GM20431 (cell line): ENCODE measurements at regions not wholly inside any gene's neighbourhood (a gene's known extent, or its start where the extent isn't known, plus 50 kb on each side); places are given as distances from the start of the nearest gene placed in this dataset.
"Not testable (repeated sequence)": the region's sequence is repeated elsewhere in the genome, so short reads cannot be mapped to it uniquely, and the experiment has no call there.

ENCODE experiments used
- in situ Hi-C: fragments of 300-500 bp; cut with MseI, MboI; formaldehyde crosslinking; loops from one replicate; pipeline ENCODE4 v1.15.0; 2020; ENCODE audit warnings: low sequenced_read_pairs; ENCODE audit not compliant: unreplicated experiment

DNA sequence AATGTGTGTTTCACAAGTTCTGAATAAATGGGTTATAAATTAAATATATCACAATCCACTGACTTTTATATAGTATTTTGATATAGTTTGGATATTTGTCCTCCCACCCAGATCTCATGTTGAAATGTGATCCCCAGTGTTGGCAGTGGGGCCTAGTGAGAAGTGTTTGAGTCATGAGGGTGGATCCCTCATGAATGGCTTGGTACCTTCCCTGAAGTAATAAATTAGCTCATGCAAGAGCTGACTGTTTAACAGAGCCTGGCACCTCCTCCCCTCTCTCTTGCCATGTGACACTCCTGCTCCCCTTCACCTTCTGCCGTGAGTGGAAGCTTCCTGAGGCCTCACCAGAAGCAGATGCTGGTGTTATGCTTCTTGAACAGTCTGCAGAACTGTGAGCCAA lies 127.9 kb upstream of the PALM2AKAP2 start:
- in situ Hi-C loops = no loop called here

DNA sequence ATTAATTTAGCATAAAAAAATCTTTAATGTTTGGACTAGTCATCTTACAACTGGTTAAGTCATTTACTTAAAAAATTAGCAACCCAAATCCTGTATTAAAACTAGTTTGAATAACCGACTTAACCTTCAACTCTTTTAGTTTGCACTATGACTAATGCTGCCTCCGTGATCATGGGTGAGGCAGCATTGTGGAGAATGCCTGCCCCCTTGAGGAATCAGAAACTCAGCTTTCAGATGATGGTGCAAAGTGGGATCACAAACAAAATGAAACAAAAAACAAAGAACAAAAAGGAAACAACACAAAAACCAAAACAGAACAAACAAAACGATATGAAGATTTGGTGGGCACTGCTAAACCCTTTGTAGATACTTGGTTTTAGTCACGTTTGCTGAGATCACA lies 127.0 kb upstream of the PALM2AKAP2 start:
- in situ Hi-C loops = no loop called here

DNA sequence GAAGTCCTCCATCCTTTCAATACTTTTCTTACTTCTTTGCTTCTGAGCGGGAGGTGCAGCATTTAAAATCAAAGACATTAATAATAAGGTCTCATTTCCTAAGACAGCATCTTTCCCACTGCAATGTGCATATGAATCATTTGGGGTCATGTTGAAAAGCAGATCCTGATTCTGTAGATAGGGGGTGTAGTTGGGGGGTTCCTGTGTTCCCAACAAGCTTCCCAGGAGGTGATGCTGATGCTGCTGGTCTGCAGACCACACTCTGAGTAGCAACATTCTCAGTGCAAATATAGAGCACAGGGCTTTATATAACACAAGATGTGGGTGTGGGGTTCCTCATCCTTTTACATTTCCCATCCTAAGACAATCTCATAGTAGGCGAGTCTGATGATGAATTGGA lies 126.5 kb upstream of the PALM2AKAP2 start:
- in situ Hi-C loops = no loop called here

DNA sequence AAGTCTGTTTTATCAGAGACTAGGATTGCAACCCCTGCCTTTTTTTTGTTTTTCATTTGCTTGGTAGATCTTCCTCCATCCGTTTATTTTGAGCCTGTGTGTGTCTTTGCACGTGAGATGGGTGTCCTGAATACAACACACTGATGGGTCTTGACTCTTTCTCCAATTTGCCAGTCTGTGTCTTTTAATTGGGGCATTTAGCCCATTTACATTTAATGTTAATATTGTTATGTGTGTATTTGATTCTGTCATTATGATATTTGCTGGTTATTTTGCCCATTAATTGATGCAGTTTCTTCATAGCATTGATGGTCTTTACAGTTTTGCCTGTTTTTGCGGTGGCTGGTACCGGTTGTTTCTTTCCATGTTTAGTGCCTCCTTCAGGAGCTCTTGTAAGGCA lies 116.0 kb upstream of the PALM2AKAP2 start:
- in situ Hi-C loops = not testable (repeated sequence)

DNA sequence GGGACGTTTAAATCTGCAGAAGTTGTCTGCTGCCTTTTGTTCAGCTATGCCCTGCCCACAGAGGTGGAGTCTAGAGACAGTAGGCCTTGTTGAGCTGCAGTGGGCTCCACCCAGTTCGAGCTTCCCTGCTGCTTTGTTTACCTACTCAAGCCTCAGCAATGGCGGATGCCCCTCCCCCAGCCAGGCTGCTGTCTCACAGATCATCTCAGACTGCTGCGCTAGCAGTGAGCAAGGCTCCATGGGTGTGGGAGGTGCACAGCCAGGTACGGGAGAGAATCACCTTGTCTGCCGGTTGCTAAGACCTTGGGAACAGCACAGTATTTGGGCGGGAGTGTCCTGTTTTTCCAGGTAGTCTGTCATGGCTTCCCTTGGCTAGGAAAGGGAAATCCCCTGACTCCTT lies 114.3 kb upstream of the PALM2AKAP2 start:
- in situ Hi-C loops = not testable (repeated sequence)

DNA sequence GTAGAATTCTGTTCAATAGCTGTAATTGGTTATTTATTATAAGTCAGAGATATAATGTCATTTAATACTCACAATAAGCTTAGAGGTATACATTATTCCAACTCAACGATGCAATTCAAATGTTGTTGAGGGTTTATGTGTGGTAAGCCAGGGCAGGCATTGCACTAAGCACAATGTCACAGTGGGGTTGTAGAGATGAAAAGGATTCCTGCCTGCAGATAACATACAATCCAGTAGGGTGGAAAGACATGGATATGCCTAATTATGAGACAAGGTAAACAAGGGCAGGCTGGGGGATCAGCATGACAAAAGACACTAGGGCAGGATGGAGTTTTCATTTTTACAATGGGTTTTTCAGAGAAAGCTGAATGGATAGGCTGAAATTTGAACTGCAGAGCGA lies 98.7 kb upstream of the PALM2AKAP2 start:
- in situ Hi-C loops = no loop called here

DNA sequence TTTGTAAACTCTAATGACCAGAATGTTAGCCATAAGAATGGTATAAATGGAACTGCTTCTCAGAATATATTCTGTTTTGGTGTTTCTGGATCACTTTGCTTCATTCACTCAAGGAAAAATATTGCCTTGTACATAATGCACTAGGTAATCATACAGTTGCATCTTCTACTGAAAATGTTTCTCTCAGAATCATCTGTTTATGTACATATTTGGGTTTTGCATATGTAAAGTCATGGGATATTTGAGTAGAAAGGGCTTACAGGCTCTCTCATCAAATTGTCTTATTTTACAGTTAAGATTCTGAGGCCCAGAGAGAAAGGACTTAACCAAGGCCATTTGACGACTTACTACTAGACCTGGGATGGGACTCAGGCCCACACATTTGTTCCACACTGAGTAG lies 97.8 kb upstream of the PALM2AKAP2 start:
- in situ Hi-C loops = no loop called here

DNA sequence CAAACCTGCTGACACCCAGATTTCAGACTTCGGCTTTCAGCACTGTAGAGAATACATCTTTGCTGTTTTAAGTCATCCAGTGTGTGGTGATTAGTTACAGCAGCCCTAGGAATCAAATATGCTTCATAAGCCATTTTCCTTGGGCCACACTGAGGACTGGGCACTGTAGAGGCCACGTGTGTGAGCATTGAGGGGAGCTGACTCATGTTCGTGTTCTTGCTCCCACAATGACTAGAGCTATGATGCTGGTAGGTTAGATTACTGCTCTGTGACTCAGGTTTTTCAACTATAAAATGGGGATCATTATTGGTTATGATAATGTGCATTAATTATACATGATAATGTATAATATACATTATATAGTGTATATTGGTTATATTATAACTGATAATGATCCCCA lies 96.5 kb upstream of the PALM2AKAP2 start:
- in situ Hi-C loops = no loop called here

DNA sequence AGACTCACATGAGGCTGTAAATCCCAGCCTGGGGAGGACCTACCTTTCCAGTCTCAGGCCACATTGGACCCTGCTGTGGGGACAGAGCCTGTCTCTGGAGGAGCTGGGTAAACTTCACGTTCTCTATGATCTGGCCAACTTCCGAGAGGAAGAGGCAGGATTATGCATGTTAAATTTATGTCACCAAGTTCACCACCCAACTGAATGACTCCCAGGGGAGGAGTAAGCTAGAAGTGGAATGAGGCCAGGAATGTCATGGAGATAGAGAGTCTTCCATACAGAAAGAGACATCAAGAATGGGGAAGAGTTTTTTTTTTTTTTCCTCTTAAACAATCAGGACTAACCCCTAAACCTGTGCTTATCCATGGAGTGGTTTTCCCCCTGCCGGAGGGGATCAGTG lies 90.3 kb upstream of the PALM2AKAP2 start:
- in situ Hi-C loops = no loop called here

DNA sequence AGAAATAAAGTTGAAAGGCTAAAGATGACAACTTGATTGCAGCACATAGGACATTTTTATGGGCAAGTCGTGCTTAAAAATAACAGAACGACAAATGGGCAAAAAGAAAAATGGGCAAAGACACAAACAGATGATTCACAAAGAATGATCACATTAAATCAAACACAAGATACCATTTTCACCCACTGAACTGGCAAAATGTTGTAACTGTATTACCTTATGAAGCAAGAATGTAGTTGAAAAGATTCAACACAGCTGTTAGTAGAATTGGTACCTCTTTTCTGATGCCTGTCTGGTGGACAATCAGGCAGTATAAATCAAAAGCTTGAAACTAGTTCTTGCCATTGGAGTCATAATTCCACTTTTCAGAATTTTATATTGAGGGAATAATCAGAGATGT lies 81.0 kb upstream of the PALM2AKAP2 start:
- in situ Hi-C loops = no loop called here

DNA sequence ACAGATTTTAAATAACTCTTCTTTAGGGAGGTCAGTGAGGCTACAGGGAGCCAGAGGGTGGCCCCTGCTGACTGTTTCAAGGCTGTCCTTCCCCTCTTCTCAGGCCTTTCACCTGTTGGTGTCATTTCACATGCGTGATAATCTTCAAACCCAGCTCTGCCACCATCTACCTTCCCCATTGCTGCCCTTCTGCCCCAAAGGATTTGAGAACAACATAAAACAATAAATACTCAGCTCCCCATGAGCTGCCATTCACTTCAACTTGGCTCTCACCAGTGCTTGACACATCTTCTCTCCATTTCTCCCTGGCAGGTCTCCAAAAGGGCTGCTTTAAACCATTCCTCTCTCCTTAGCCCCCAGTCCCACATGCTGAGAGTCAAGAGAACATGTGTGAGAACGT lies 75.5 kb upstream of the PALM2AKAP2 start:
- in situ Hi-C loops = no loop called here

DNA sequence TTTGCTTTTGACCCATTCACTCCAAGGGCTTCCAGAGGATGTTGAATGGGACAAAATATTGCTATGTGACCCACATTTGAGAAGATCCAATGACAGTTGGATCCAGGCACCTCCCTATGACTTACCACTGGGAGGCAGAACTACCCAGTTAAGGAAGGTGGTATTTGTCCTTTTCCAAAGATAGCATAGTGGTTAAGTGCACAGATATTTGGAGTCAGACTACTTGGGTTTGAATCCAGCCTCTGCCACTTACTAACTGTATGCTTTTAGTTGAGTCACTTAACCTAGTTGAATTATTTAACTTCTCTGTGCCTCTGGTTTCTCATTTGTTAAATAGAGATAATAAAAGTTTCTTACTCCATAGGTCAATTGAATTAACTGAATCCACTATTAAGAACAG lies 74.5 kb upstream of the PALM2AKAP2 start:
- in situ Hi-C loops = no loop called here

DNA sequence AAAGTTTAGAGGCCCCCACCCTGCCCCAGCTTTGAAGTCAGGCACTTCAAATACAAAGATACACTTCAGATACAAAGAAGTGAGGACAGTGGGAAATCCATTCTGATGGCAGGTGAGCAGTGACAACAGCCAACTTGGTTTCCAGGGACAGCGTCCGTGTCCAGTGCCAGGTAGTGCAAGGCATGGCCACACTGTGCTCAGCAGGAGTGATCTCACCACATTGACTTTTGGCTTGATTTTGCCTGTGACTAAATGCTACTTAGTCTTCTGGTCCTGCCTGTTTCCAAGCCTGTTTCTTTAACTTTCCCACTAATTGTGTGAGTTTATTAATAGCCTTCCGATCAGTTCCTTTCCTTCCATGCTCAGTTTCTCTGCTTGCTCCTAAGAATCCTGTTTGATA lies 72.6 kb upstream of the PALM2AKAP2 start:
- in situ Hi-C loops = no loop called here

DNA sequence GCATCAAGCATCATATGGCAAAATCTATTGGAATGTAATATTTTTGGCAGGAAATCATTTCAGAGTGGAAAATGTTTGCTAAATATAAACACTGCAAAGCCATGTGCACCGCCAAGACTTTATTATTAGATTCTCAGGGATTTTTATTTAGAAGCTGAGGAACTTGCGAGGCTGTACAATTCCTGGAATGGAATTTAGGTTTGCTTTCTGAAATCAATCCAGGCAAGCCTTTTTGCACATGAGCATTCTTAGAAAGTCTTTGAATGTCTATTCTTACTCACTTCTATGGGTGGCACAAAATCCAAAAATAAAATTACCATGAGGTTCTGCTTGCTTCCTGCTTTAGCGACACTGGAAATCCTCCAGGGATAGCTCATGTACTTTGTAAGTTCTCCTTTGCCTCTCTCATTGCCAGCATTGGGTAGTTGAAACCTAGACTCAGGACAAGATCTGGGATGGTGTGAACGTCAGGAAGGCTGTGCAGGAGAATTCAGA lies 71.5 kb upstream of the PALM2AKAP2 start:
- in situ Hi-C loops = no loop called here

DNA sequence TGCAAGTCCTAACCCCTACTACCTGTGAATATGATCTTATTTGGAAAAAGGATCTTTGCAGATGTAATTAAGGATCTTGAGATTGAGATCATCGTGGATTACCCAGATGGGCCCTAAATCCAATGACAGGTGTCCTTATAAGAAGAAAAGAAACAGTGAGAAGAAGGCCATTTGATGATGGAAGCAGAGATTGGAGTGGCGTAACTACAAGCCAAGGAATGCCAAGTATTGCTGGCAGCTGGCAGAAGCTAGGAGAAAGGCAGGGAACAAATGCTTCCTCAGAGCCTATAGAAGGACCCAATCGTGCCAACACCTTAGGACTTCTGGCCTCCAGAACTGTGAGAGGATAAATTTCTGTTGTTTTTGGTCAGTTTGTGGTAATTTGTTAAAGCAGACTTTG lies 70.1 kb upstream of the PALM2AKAP2 start:
- in situ Hi-C loops = no loop called here

DNA sequence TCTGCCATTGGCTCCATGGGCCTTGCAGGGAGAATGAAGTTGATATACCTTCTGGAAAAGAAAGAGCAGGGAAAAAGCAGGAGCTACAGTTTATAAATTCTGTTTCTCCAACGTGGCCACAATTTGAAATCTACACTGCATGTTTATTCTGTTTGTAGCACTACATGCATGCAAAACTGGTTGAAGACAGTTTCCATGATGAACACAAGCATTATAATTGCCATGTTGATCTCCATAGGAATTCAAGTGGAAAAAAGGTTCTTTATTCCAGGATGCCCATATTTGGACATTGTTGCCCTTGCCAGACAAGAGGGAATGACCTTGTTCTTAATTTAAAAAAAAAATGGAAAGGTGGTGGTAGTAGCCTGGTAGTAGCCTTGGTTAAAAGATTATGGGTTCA lies 69.2 kb upstream of the PALM2AKAP2 start:
- in situ Hi-C loops = no loop called here

DNA sequence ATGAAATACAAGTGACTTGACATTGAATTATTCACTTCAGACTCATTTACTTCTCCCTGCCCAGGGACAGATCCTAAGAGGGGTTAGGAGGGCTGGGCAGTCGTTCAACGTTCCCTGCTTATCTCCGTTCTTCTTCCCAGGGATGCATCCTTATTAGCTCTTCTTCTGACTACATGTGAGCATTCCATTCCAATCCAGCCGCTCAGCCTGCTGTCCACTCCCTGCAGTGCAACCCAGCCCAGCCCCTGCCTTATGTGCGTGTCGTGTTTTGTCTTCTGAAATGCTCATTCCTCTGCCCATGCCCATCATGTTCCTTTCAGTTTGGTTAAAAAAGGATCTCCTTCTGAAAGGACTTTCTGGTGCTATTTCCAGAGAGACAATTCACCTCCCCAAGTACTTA lies 64.7 kb upstream of the PALM2AKAP2 start:
- in situ Hi-C loops = no loop called here

DNA sequence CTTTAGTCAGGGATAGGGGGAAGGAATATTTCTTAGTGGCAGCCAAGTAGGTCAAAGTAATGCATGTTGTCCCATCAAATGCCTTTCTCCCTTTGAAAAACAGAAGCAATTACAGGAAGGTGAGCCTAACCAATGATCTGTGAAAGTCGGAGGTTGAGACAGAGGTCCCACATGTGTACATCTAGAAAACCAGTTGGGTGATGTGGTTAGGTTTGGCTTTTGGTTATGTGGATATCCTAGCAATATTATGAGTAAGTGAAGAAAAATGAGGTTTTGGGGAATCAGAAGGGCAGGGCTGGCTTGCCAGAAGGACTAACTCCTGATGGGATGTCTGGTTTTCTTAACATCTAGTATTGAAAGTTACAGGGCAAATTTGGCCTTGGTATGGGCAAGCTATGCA lies 63.4 kb upstream of the PALM2AKAP2 start:
- in situ Hi-C loops = no loop called here

DNA sequence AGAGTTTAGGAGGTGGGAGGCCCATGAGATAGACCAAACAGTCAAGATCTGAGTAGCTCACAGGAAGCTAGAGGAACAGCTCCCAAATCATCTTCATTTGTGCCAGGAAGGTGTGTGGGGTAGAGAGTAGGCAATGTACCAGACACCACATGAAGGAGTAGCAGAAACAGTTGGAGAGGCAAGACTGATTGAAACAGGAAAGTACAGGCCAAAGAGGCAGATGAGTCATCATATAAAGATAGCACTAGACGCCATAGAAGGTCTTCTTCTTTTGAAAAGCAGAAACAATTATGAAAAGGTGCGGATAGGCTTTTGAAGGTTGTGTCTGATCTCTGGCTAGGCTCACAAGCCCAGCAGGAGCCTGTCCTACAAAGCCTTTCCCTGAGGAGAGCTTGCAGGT lies 62.7 kb upstream of the PALM2AKAP2 start:
- in situ Hi-C loops = no loop called here

DNA sequence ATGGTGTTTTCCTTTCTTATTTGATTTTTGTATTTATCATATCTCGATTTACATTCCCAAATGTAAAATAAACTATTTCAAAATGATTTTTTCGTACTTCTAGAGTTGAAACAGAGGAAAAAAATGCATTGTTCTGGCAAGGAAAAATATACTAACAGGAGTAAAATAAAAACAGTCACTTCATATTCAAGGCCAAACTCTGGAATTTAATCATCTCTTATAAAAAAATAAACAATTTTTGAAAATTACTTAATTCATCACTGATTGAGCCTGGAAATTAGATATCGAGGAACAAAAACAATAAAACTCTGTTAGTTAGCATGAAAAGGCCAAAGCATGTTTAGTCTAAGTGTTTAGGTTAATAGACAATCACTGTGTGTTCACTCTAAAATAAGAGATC lies 61.1 kb upstream of the PALM2AKAP2 start:
- in situ Hi-C loops = no loop called here

DNA sequence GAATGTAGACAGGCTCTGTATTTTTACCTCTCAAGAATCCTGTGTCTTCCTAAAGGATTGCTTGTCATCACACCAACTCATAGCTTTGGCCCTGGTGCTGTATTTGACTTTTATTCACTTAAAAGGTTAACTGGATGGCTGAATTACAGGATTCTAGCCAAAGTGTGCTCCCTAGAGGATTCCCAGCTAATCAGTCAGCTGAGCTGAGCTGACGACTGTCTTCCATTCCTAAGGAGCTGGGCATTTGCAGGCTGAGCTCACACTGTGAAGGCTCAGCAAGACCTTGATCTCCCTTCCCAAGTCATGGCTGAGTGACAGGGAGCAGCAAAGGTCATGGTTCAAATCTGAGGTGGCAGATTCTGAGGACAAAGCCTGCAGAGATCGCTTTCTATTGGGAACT lies 59.0 kb upstream of the PALM2AKAP2 start:
- in situ Hi-C loops = no loop called here

DNA sequence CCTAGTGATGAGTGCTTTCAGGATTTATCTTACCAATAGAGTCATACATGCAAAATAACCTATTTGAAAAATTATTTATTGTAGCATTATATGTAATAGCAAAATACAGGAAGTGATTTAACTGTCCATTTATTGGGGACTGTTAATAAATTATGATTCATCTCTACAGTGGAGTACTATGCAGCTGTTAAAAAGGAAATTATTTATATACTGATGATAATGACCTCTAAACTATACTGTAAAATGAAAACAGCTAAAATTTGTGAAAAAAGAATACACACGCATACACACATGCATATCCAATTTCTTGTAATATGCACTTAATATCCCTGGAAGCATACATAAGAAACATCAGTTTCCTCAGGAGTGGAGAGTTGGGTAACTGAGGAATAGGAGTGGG lies 58.0 kb upstream of the PALM2AKAP2 start:
- in situ Hi-C loops = no loop called here

DNA sequence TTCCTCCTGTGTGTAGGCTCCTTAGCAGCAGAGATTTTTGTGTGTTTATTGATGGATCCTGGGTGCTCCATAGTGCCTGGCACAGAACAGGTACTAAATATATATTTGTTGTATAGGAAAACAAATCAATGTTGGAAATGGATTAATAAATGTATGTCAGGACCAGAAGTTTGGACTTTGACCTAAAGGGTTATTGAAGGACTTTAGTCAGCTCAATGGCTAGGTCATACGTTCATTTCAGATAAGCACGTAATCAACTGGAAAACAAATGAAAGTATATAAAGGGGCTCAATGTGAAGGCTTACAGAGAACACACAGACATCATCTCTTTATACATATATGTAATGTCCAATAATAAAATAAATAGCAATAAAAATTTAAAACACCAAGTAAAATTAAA lies 56.2 kb upstream of the PALM2AKAP2 start:
- in situ Hi-C loops = no loop called here
